ENCODE measurements at regions not wholly inside any gene's neighbourhood (a gene's known extent, or its start where the extent isn't known, plus 50 kb on each side); places are given as distances from the start of the nearest gene placed in this dataset.

DNA sequence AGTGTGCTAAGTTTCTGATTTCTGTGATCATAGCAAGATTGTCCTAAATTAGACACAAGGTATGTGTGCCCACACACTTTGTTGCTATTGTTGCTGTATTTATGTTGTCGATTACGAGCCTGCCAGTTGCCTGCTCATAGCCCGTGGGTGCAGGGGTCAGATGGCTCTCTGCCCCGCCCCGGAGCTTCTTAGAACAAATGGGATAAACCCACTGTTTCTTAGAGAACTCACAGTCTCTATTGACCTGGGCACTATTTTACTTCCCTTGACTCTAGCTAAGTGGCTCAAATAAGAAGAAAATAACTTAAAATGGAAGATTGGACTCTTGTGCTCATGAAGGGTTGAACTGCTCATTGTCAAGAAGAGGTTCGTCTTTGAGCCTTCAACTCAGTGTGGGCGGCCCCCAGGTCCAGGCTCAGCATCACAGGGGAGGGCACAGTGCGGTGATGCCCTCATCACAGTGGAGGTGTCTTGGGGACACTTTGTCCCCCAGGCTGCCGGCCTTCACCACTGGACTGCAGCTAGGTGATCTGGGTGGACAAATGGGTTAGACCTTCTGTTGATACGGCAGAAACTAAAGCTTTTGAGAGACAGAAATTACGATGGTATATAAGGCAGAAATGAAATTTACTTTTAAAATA lies 155.5 kb downstream of the TENT4A start:
- no peak for TF ChIP-seq ZFP30 (CRISPR knock-in tag; IDR thresholded peaks at IDR 0.05)
- no peak for TF ChIP-seq SNAI2 (CRISPR knock-in tag; IDR thresholded peaks at IDR 0.05)
- TF ChIP-seq GLIS3 (CRISPR knock-in tag; IDR thresholded peaks at IDR 0.05) = no peak
- TF ChIP-seq ZNF565 (CRISPR knock-in tag; conservative IDR thresholded peaks at IDR 0.05; ENCODE audit: low read depth) = no peak
- no peak for TF ChIP-seq TOX (CRISPR knock-in tag; IDR thresholded peaks at IDR 0.05; ENCODE audit: borderline replicate concordance)
